HEK293 (cell line): ENCODE measurements at regions not wholly inside any gene's neighbourhood (a gene's known extent, or its start where the extent isn't known, plus 50 kb on each side); places are given as distances from the start of the nearest gene placed in this dataset.

ENCODE experiments used
- CTCF ChIP-seq: fragments of 450-650 bp; formaldehyde crosslinking; IDR thresholded peaks from 2 replicates; pipeline ENCODE4 v1.5.1; 2016; ENCODE audit warnings: missing biosample characterization, missing genetic modification characterization
- ZNF341 ChIP-seq: fragments of 450-650 bp; formaldehyde crosslinking; IDR thresholded peaks from 2 replicates; pipeline ENCODE4; 2016; ENCODE audit warnings: low read depth, missing biosample characterization, missing genetic modification characterization

- TF ChIP-seq ZNF341 = no peak
- TF ChIP-seq CTCF (tag by site-specific recombination) = no peak
Observed at GRCh38 chr12:17511369-17511768, 578.6 kb downstream of the RERGL start.
